K562 (cell line): ENCODE measurements at regions not wholly inside any gene's neighbourhood (a gene's known extent, or its start where the extent isn't known, plus 50 kb on each side); places are given as distances from the start of the nearest gene placed in this dataset.
"Not testable (repeated sequence)": the region's sequence is repeated elsewhere in the genome, so short reads cannot be mapped to it uniquely, and the experiment has no call there.

Source experiments
- ATAC-seq: fragments of 200-7000 bp; cut with Tn5 transposase; 3 replicates; pipeline ENCODE4 v1.9.1; 2020; ENCODE audit warnings: moderate library complexity
- BruUV-seq: library from RNA; stranded (reverse); fragments of 400-500 nt; replicated peaks from 2 replicates; lab custom pipeline; 2021; lab: Mats Ljungman, UMichigan
- CTCF ChIA-PET: fragments of 300-600 bp; formaldehyde crosslinking; extraction: SDS; loops from one replicate; lab custom pipeline; 2021; ENCODE audit warnings: low intra/inter-chr PET ratio; lab: Yijun Ruan, JAX
- POLR2A ChIA-PET: fragments of 300-600, 350-650 bp; sonication (Branson Sonifier 250); formaldehyde crosslinking; extraction: SDS; loops from one replicate; lab custom pipeline; 2021; ENCODE audit warnings: antibody characterized with exemption, inconsistent platforms; lab: Yijun Ruan, JAX
- DNase-seq, 4 experiments: peaks; one replicate each; pipeline versions ENCODE4 v3.0.0 to v3.0.0-alpha.2; 2011 to 2018; ENCODE audit warnings: low spot score in 3 of 4, mixed read lengths in 3 of 4; ENCODE audit errors: extremely low read depth in 1 of 4
- FAIRE-seq: peaks from 2 replicates; lab custom pipeline; 2011; peaks lifted over from hg19 to GRCh38; lab: Jason Lieb, UNC
- H2AFZ ChIP-seq: 2 replicates; pipeline ENCODE4 v1.6.0; 2011; ENCODE audit warnings: low read depth, low read length, control low read depth, inconsistent platforms
- H3K27ac ChIP-seq: fragments of 200-600 bp; 3 replicates; pipeline ENCODE4 v1.8.0; 2011; ENCODE audit warnings: low read depth, mild to moderate bottlenecking, control low read depth, inconsistent platforms, low read length, moderate library complexity, mixed read lengths; ENCODE audit errors: extremely low read depth
- H3K27me3 ChIP-seq, 2 experiments: fragments of 300-600 bp in 1 of 2; 2 replicates in 1 of 2; 3 replicates in 1 of 2; pipeline versions ENCODE4 v1.6.0 to v1.8.0; 2011; ENCODE audit warnings: inconsistent platforms in 2 of 2, low read length in 2 of 2, mild to moderate bottlenecking in 1 of 2, mixed read lengths in 1 of 2, moderate library complexity in 1 of 2; ENCODE audit not compliant: control insufficient read depth in 2 of 2, insufficient read depth in 2 of 2
- H3K36me3 ChIP-seq: fragments of 300-600 bp; 3 replicates; pipeline ENCODE4 v1.8.0; 2011; ENCODE audit warnings: mild to moderate bottlenecking, low read length, inconsistent platforms; ENCODE audit not compliant: control insufficient read depth, insufficient read depth
- H3K4me1 ChIP-seq, 2 experiments: fragments of 200-600 bp in 1 of 2; replicated peaks in 1 of 2; 2 replicates in 1 of 2; 3 replicates in 1 of 2; pipeline versions ENCODE4 v1.5.1 to v1.8.0; 2011; ENCODE audit warnings: inconsistent platforms in 2 of 2, low read length in 2 of 2, mild to moderate bottlenecking in 1 of 2, mixed read lengths in 1 of 2, moderate library complexity in 1 of 2; ENCODE audit not compliant: control insufficient read depth in 2 of 2, insufficient read depth in 2 of 2
- H3K4me2 ChIP-seq: 2 replicates; pipeline ENCODE4 v1.6.1; 2011; ENCODE audit warnings: low read length, control low read depth, inconsistent platforms, mixed read lengths; ENCODE audit not compliant: insufficient read depth
- H3K4me3 ChIP-seq: fragments of 200-600 bp; sonication (generic), shearing (Covaris generic); 2 replicates; pipeline ENCODE4 v1.5.1; 2016; ENCODE audit warnings: control low read depth, inconsistent platforms
- H3K79me2 ChIP-seq: fragments of 200-600 bp; 3 replicates; pipeline ENCODE4 v1.8.0; 2011; ENCODE audit warnings: low read length, inconsistent platforms; ENCODE audit not compliant: control insufficient read depth, insufficient read depth
- H3K9ac ChIP-seq, 2 experiments: 2 replicates each; pipeline versions ENCODE4 v1.6.0 to v1.6.1; 2011; ENCODE audit warnings: low read depth in 2 of 2, low read length in 2 of 2, control low read depth in 1 of 2, inconsistent platforms in 1 of 2, mild to moderate bottlenecking in 1 of 2, mixed read lengths in 1 of 2; ENCODE audit not compliant: insufficient read depth in 1 of 2
- H3K9me1 ChIP-seq: one replicate; pipeline ENCODE4 v1.6.0; 2011; ENCODE audit warnings: inconsistent platforms, mild to moderate bottlenecking, low read length, moderate library complexity; ENCODE audit not compliant: control insufficient read depth, insufficient read depth
- H3K9me3 ChIP-seq: replicated peaks from 2 replicates; pipeline ENCODE4 v1.5.1; 2011; ENCODE audit warnings: low read depth, low read length, inconsistent platforms; ENCODE audit not compliant: control insufficient read depth, insufficient read depth
- H4K20me1 ChIP-seq: replicated peaks from 2 replicates; pipeline ENCODE4 v1.6.1; 2011; ENCODE audit warnings: low read length, inconsistent platforms, mixed read lengths; ENCODE audit not compliant: control insufficient read depth, insufficient read depth
- WGBS: fragments of 100-300 bp; shearing (Covaris generic); methylation state at CpG from one replicate; pipeline ENCODE4 v1.1.6; 2016; ENCODE audit warnings: low coverage, mixed read lengths; ENCODE audit not compliant: insufficient coverage; ENCODE audit errors: missing lambda C conversion rate; 5-methylcytosine and 5-hydroxymethylcytosine counted together
- in situ Hi-C: fragments of 300-500 bp; cut with MboI; formaldehyde crosslinking; loops from 4 replicates; pipeline ENCODE4 v1.15.0; 2018; ENCODE audit warnings: inconsistent platforms, mixed read lengths
- intact Hi-C: fragments of 100-400 bp; cut with micrococcal nuclease; formaldehyde crosslinking; loops from 2 replicates; pipeline ENCODE4 v1.14.2; 2022

DNA sequence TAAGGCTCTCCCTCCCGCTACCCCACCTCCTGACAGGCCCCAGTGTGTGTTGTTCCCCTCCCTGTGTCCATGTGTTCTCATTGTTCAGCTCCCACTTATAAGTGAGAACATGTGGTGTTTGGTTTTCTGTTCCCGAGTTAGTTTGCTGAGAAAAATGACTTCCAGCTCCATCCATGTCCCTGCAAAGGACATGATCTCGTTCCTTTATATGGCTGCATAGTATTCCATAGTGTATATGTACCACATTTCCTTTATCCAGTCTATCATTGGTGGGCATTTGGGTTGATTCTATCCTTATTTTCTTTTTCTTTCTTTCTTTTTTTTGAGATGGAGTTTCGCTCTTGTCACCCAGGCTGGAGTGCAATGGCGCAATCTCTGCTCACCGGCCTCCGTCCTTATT is 57.8 kb upstream of the RASSF3 start:
- POLR2A ChIA-PET, ATAC-seq: not testable (repeated sequence)

GRCh38 chr12:64553689-64554088 is 56.6 kb upstream of the RASSF3 start:
- H3K27ac ChIP-seq, H3K4me2 ChIP-seq, H3K9me3 ChIP-seq, intact Hi-C loops, H2AFZ ChIP-seq, BruUV-seq, H3K9ac ChIP-seq, H4K20me1 ChIP-seq, ATAC-seq, DNase-seq, FAIRE-seq, H3K9me1 ChIP-seq, H3K4me1 ChIP-seq, POLR2A ChIA-PET, H3K36me3 ChIP-seq, H3K4me3 ChIP-seq, H3K79me2 ChIP-seq, CTCF ChIA-PET: not testable (repeated sequence)
- 9% methylated on average over 1 of the region's 2 CpGs for whole genome bisulfite sequencing
- in situ Hi-C loops, result loop anchor here (5.0 kb wide), 1 partner anchor 139 kb away; no protein-coding TSS in a partner anchor
- H3K27me3 ChIP-seq, result peaks cover 7 to 19% of the 10 kb centered on the region in 2 experiments; a peak in 4 of 5 replicates

More for the DNA sequence above, 57.8 kb upstream of the RASSF3 start:
- H3K4me3 ChIP-seq, H3K27ac ChIP-seq, H3K4me1 ChIP-seq, H3K9me1 ChIP-seq, H2AFZ ChIP-seq, H3K9ac ChIP-seq, H3K36me3 ChIP-seq, DNase-seq, H4K20me1 ChIP-seq, H3K4me2 ChIP-seq, CTCF ChIA-PET, FAIRE-seq, intact Hi-C loops, H3K79me2 ChIP-seq, BruUV-seq, H3K9me3 ChIP-seq: not testable (repeated sequence)
- in situ Hi-C loops, result loop anchor here (5.0 kb wide), 1 partner anchor 140 kb away; no protein-coding TSS in a partner anchor
- 15% methylated on average over 3 of the region's 7 CpGs for WGBS
- peaks cover 4 to 18% of the 10 kb centered on the region in 2 experiments; a peak in 3 of 5 replicates for H3K27me3 ChIP-seq
